GM12891 (cell line): ENCODE measurements at regions not wholly inside any gene's neighbourhood (a gene's known extent, or its start where the extent isn't known, plus 50 kb on each side); places are given as distances from the start of the nearest gene placed in this dataset.

Source experiments
- POLR2A ChIP-seq: IDR thresholded peaks from 2 replicates; pipeline ENCODE4 v1.6.1; 2011; ENCODE audit warnings: low read depth, low read length, control low read depth
- POLR2AphosphoS5 ChIP-seq: IDR thresholded peaks from 2 replicates; pipeline ENCODE4 v1.6.1; 2011; ENCODE audit warnings: low read depth, low read length, control low read depth

GRCh38 chr5:164076556-164076955 is 571.1 kb downstream of the MAT2B start:
- no peak for TF ChIP-seq POLR2A
- no peak for TF ChIP-seq POLR2AphosphoS5
